ENCODE measurements at regions not wholly inside any gene's neighbourhood (a gene's known extent, or its start where the extent isn't known, plus 50 kb on each side); places are given as distances from the start of the nearest gene placed in this dataset.
"Not testable (repeated sequence)": the region's sequence is repeated elsewhere in the genome, so short reads cannot be mapped to it uniquely, and the experiment has no call there.

GRCh38 chr11:87518266-87518665 is 480.5 kb downstream of the TMEM135 start:
- H3K4me3 Mint-ChIP-seq = no peak overlapping the region
- H3K27me3 Mint-ChIP-seq = peaks cover 3% of the 10 kb centered on the region
- TF ChIP-seq CTCF (conservative IDR thresholded peaks at IDR 0.05) = no peak
- peaks cover 4% of the 10 kb centered on the region for H3K36me3 Mint-ChIP-seq
- no peaks in the 10 kb centered on the region for H3K4me1 Mint-ChIP-seq (ENCODE audit: unreplicated experiment)
- H3K27ac Mint-ChIP-seq = no peak overlapping the region
- H3K9me3 Mint-ChIP-seq = no peaks in the 10 kb centered on the region
- no peak for DNase-seq (ENCODE audit: extremely low spot score, unreplicated experiment)

- H3K4me1 Mint-ChIP-seq (ENCODE audit: unreplicated experiment) = no peaks in the 10 kb centered on the region
- H3K27me3 Mint-ChIP-seq = peaks cover 3% of the 10 kb centered on the region
- no peaks in the 10 kb centered on the region for H3K9me3 Mint-ChIP-seq
- no peak for TF ChIP-seq CTCF (conservative IDR thresholded peaks at IDR 0.05)
- no peak for DNase-seq (ENCODE audit: extremely low spot score, unreplicated experiment)
- no peak overlapping the region for H3K4me3 Mint-ChIP-seq
- peaks cover 4% of the 10 kb centered on the region for H3K36me3 Mint-ChIP-seq
- no peak overlapping the region for H3K27ac Mint-ChIP-seq
These were observed 479.6 kb downstream of the TMEM135 start for GRCh38 chr11:87517351-87517750.

- H3K36me3 Mint-ChIP-seq; DNase-seq (ENCODE audit: extremely low spot score, unreplicated experiment); H3K4me3 Mint-ChIP-seq; H3K27ac Mint-ChIP-seq; H3K9me3 Mint-ChIP-seq; H3K4me1 Mint-ChIP-seq (ENCODE audit: unreplicated experiment); H3K27me3 Mint-ChIP-seq: not testable (repeated sequence)
These were observed 470.0 kb downstream of the TMEM135 start for GRCh38 chr11:87507722-87508121.

- not testable (repeated sequence) for H3K36me3 Mint-ChIP-seq; H3K9me3 Mint-ChIP-seq; H3K27me3 Mint-ChIP-seq; H3K4me1 Mint-ChIP-seq (ENCODE audit: unreplicated experiment); DNase-seq (ENCODE audit: extremely low spot score, unreplicated experiment); H3K27ac Mint-ChIP-seq; H3K4me3 Mint-ChIP-seq
These were observed 469.2 kb downstream of the TMEM135 start for GRCh38 chr11:87506946-87507345.

- Mint-ChIP-seq H3K9me3 (no peaks in the 10 kb centered on the region), H3K27ac (no peak overlapping the region), H3K4me1 (ENCODE audit: unreplicated experiment) (no peaks in the 10 kb centered on the region), H3K36me3 (no peaks in the 10 kb centered on the region), H3K27me3 (no peaks in the 10 kb centered on the region), H3K4me3 (no peak overlapping the region)
- no peak for DNase-seq (ENCODE audit: extremely low spot score, unreplicated experiment)
- TF ChIP-seq CTCF (conservative IDR thresholded peaks at IDR 0.05) = no peak
These were observed 463.7 kb downstream of the TMEM135 start for GRCh38 chr11:87501388-87501787.

GRCh38 chr11:87494936-87495335 is 457.2 kb downstream of the TMEM135 start:
- H3K4me1 Mint-ChIP-seq (ENCODE audit: unreplicated experiment); H3K4me3 Mint-ChIP-seq; H3K27me3 Mint-ChIP-seq; DNase-seq (ENCODE audit: extremely low spot score, unreplicated experiment); H3K27ac Mint-ChIP-seq; H3K36me3 Mint-ChIP-seq; H3K9me3 Mint-ChIP-seq: not testable (repeated sequence)

- H3K36me3 Mint-ChIP-seq; H3K27ac Mint-ChIP-seq; H3K4me3 Mint-ChIP-seq; DNase-seq (ENCODE audit: extremely low spot score, unreplicated experiment); H3K9me3 Mint-ChIP-seq; H3K27me3 Mint-ChIP-seq; H3K4me1 Mint-ChIP-seq (ENCODE audit: unreplicated experiment): not testable (repeated sequence)
These were observed 456.3 kb downstream of the TMEM135 start for GRCh38 chr11:87494026-87494425.

- no peaks in the 10 kb centered on the region for H3K36me3 Mint-ChIP-seq
- H3K9me3 Mint-ChIP-seq = no peaks in the 10 kb centered on the region
- H3K27me3 Mint-ChIP-seq = peaks cover 3% of the 10 kb centered on the region
- no peak for DNase-seq (ENCODE audit: extremely low spot score, unreplicated experiment)
- no peaks in the 10 kb centered on the region for H3K4me1 Mint-ChIP-seq (ENCODE audit: unreplicated experiment)
- no peak for TF ChIP-seq CTCF (conservative IDR thresholded peaks at IDR 0.05)
- H3K4me3 Mint-ChIP-seq = no peak overlapping the region
- no peak overlapping the region for H3K27ac Mint-ChIP-seq
These were observed 455.8 kb downstream of the TMEM135 start for GRCh38 chr11:87493516-87493915.
